GM20000 (cell line): ENCODE measurements at regions not wholly inside any gene's neighbourhood (a gene's known extent, or its start where the extent isn't known, plus 50 kb on each side); places are given as distances from the start of the nearest gene placed in this dataset.

Source experiments
- DNase-seq: peaks from one replicate; pipeline ENCODE4 v3.0.0; 2012; ENCODE audit warnings: low spot score
- TF ChIP-seq, protein P1 (sequence below): IDR thresholded peaks from 2 replicates; pipeline ENCODE4 v1.5.1; 2012; ENCODE audit warnings: mild to moderate bottlenecking, control low read depth; ENCODE audit errors: extremely low read depth, missing control alignments

GRCh38 chr7:41536122-41536872, 166.6 kb downstream of the INHBA start:
- TF ChIP-seq, protein P1, sequence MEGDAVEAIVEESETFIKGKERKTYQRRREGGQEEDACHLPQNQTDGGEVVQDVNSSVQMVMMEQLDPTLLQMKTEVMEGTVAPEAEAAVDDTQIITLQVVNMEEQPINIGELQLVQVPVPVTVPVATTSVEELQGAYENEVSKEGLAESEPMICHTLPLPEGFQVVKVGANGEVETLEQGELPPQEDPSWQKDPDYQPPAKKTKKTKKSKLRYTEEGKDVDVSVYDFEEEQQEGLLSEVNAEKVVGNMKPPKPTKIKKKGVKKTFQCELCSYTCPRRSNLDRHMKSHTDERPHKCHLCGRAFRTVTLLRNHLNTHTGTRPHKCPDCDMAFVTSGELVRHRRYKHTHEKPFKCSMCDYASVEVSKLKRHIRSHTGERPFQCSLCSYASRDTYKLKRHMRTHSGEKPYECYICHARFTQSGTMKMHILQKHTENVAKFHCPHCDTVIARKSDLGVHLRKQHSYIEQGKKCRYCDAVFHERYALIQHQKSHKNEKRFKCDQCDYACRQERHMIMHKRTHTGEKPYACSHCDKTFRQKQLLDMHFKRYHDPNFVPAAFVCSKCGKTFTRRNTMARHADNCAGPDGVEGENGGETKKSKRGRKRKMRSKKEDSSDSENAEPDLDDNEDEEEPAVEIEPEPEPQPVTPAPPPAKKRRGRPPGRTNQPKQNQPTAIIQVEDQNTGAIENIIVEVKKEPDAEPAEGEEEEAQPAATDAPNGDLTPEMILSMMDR = no peak
- DNase-seq = no peak

DNA sequence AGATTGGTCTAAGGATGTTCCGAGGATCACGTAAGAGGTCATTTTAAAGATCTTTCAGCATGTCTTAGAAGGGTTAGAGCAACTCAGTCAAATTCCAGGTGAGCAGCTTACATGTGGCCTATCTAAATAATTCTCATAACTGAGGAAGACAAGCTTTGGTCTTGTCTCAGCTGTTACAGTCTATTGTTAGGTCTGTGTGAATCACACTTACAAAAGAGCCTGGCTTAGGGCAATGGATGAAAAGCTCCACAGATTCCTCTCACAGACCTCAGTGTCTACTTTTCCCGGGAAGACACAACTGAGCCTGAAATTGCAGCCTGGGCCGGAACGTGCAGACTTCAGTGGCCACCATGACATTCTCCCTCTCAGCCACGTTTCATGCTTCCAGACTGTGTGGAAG, 173.1 kb downstream of the INHBA start:
- DNase-seq = no peak
- TF ChIP-seq, protein P1 = no peak

GRCh38 chr7:41524876-41525275, 178.0 kb downstream of the INHBA start:
- TF ChIP-seq, protein P1 = no peak
- DNase-seq = no peak

DNA sequence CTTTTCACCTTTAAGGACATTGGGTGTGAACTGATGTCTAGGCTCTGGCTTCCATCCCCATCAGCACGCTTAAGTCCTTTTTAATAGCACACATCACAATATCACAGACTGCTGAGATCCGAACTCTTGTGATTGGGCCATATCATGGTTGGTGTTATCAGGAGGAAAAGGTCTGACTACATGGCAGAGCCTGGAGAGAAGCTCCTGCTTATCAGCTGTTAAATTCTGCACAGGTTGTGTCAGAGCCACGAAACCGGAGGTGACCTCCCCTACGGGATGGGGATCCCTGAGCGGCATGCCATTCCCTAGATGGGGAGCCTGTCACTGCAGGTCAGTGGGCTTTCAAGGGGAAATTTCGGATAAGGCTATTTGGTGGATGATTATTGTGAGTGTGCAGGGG, 182.4 kb downstream of the INHBA start:
- TF ChIP-seq, protein P1 = no peak

GRCh38 chr7:41517771-41518170, 185.1 kb downstream of the INHBA start:
- DNase-seq = no peak
- TF ChIP-seq, protein P1 = no peak

More for the DNA sequence above, 182.4 kb downstream of the INHBA start:
- DNase-seq = no peak

GRCh38 chr7:41508755-41509154, 194.1 kb downstream of the INHBA start:
- TF ChIP-seq, protein P1 = no peak
- no peak for DNase-seq

DNA sequence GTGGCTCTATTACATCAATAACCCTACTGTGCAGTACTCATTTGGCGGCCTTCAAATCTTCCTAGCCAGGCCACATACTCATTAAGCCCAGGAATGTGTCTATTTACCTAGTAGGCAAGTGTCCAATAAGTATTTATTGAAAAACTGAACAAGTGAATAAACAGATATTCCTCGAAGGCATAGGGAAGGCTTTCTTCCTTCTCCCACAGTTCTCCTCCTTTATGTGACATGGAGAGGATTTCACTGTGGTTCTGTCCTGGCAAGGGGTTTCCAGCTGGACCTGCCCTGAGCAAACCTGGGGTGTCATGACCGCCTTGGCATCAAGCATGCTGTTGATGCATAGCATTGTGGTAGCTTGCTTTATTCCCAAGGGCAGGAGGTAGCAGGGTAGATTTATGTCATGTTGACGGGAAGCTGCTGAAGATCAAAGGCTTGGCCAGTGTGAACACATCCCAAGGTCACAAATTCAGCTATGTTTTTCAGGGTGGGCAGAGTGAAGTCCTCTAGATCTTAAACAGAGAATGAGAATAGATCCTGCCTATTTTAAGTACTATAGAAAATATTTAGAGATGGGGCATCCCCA, 195.1 kb downstream of the INHBA start:
- TF ChIP-seq, protein P1 = no peak
- no peak for DNase-seq
